ENCODE measurements at regions not wholly inside any gene's neighbourhood (a gene's known extent, or its start where the extent isn't known, plus 50 kb on each side); places are given as distances from the start of the nearest gene placed in this dataset.
"Not testable (repeated sequence)": the region's sequence is repeated elsewhere in the genome, so short reads cannot be mapped to it uniquely, and the experiment has no call there.

GRCh38 chr12:5166976-5167375, 123.3 kb downstream of the KCNA5 start:
- DNase-seq = no peak

- no peak for DNase-seq
These were observed 124.5 kb downstream of the KCNA5 start for GRCh38 chr12:5168148-5168547.

GRCh38 chr12:5170844-5171243, 127.2 kb downstream of the KCNA5 start:
- no peak for DNase-seq

- DNase-seq = no peak
These were observed 128.0 kb downstream of the KCNA5 start for GRCh38 chr12:5171701-5172100.

- DNase-seq = no peak
These were observed 129.2 kb downstream of the KCNA5 start for GRCh38 chr12:5172886-5173285.

- DNase-seq = no peak
These were observed 129.9 kb downstream of the KCNA5 start for GRCh38 chr12:5173511-5174011.

GRCh38 chr12:5175415-5175814, 131.7 kb downstream of the KCNA5 start:
- not testable (repeated sequence) for DNase-seq

GRCh38 chr12:5176036-5176435, 132.4 kb downstream of the KCNA5 start:
- DNase-seq = no peak

GRCh38 chr12:5177096-5177495, 133.4 kb downstream of the KCNA5 start:
- no peak for DNase-seq

GRCh38 chr12:5177731-5178130, 134.1 kb downstream of the KCNA5 start:
- DNase-seq = no peak

GRCh38 chr12:5178571-5178970, 134.9 kb downstream of the KCNA5 start:
- no peak for DNase-seq

GRCh38 chr12:5180496-5180895, 136.8 kb downstream of the KCNA5 start:
- DNase-seq = no peak

- no peak for DNase-seq
These were observed 140.5 kb downstream of the KCNA5 start for GRCh38 chr12:5184186-5184585.

GRCh38 chr12:5185435-5186069, 141.9 kb downstream of the KCNA5 start:
- DNase-seq = no peak

GRCh38 chr12:5186715-5187114, 143.0 kb downstream of the KCNA5 start:
- no peak for DNase-seq

- no peak for DNase-seq
These were observed 143.5 kb downstream of the KCNA5 start for GRCh38 chr12:5187136-5187535.

GRCh38 chr12:5188472-5188871, 144.8 kb downstream of the KCNA5 start:
- no peak for DNase-seq

- DNase-seq = no peak
These were observed 145.5 kb downstream of the KCNA5 start for GRCh38 chr12:5189173-5189572.

GRCh38 chr12:5191803-5192538, 148.3 kb downstream of the KCNA5 start:
- DNase-seq = peak; percentile 26

GRCh38 chr12:5192726-5193125, 149.0 kb downstream of the KCNA5 start:
- DNase-seq = no peak

- no peak for DNase-seq
These were observed 150.6 kb downstream of the KCNA5 start for GRCh38 chr12:5194306-5194705.

GRCh38 chr12:5195244-5195643, 151.6 kb downstream of the KCNA5 start:
- no peak for DNase-seq

- no peak for DNase-seq
These were observed 152.0 kb downstream of the KCNA5 start for GRCh38 chr12:5195691-5196090.

- DNase-seq = no peak
These were observed 153.5 kb downstream of the KCNA5 start for GRCh38 chr12:5197131-5197530.

- DNase-seq = no peak
These were observed 154.0 kb downstream of the KCNA5 start for GRCh38 chr12:5197656-5198055.
